Osteoblast (primary cell): ENCODE measurements at regions not wholly inside any gene's neighbourhood (a gene's known extent, or its start where the extent isn't known, plus 50 kb on each side); places are given as distances from the start of the nearest gene placed in this dataset.

Source experiments
- DNase-seq: peaks from one replicate; pipeline ENCODE4 v3.0.0; 2011; ENCODE audit warnings: low spot score, mixed read lengths; ENCODE audit not compliant: insufficient read length; ENCODE audit errors: missing footprints
- H2AFZ ChIP-seq: 2 replicates; pipeline ENCODE4 v1.6.0; 2011; ENCODE audit warnings: mild to moderate bottlenecking, low read length
- H3K27ac ChIP-seq: 2 replicates; pipeline ENCODE4 v1.5.1; 2011; ENCODE audit warnings: mild to moderate bottlenecking, low read depth, low read length, moderate library complexity
- H3K27me3 ChIP-seq: 2 replicates; pipeline ENCODE4 v1.6.0; 2012; ENCODE audit warnings: mild to moderate bottlenecking, control low read depth, inconsistent platforms, low read length, moderate library complexity; ENCODE audit not compliant: insufficient read depth
- H3K36me3 ChIP-seq: 2 replicates; pipeline ENCODE4 v1.5.1; 2011; ENCODE audit warnings: mild to moderate bottlenecking, low read length, control low read depth, moderate library complexity; ENCODE audit not compliant: insufficient read depth
- H3K4me1 ChIP-seq: 2 replicates; pipeline ENCODE4 v1.5.1; 2011; ENCODE audit warnings: mild to moderate bottlenecking, low read length, control low read depth, moderate library complexity; ENCODE audit not compliant: insufficient read depth
- H3K4me2 ChIP-seq: 2 replicates; pipeline ENCODE4 v1.6.0; 2011; ENCODE audit warnings: mild to moderate bottlenecking, low read length; ENCODE audit not compliant: insufficient read depth
- H3K4me3 ChIP-seq: fragments of 200-600 bp; sonication (generic); 3 replicates; pipeline ENCODE4 v1.5.1; 2012; ENCODE audit warnings: mild to moderate bottlenecking, low read length, inconsistent platforms; ENCODE audit not compliant: insufficient read depth
- H3K79me2 ChIP-seq: 2 replicates; pipeline ENCODE4 v1.6.0; 2012; ENCODE audit warnings: mild to moderate bottlenecking, low read length, control low read depth, inconsistent platforms; ENCODE audit not compliant: insufficient read depth
- H3K9me3 ChIP-seq: 2 replicates; pipeline ENCODE4 v1.5.1; 2011; ENCODE audit warnings: low read depth, low read length, control low read depth
- H4K20me1 ChIP-seq: 2 replicates; pipeline ENCODE4 v1.6.0; 2012; ENCODE audit warnings: mild to moderate bottlenecking, low read length, control low read depth; ENCODE audit not compliant: insufficient read depth
- CTCF ChIP-seq: IDR thresholded peaks from 2 replicates; pipeline ENCODE4 v1.5.1; 2011; ENCODE audit warnings: mild to moderate bottlenecking, low read depth, low read length, moderate library complexity; ENCODE audit errors: extremely low read depth

GRCh38 chr12:20184514-20184913, 183.8 kb upstream of the PDE3A start:
- no peak overlapping the region for H3K4me2 ChIP-seq
- peak overlapping the region; percentile 10 for H2AFZ ChIP-seq
- DNase-seq: no peak
- no peak for TF ChIP-seq CTCF
- no peak overlapping the region for H3K4me3 ChIP-seq
- no peaks in the 10 kb centered on the region for H3K36me3 ChIP-seq
- H3K79me2 ChIP-seq: no peaks in the 10 kb centered on the region
- H4K20me1 ChIP-seq: no peaks in the 10 kb centered on the region
- no peaks in the 10 kb centered on the region for H3K9me3 ChIP-seq
- H3K27ac ChIP-seq: no peak overlapping the region
- no peaks in the 10 kb centered on the region for H3K27me3 ChIP-seq
- H3K4me1 ChIP-seq: no peaks in the 10 kb centered on the region

- H3K79me2 ChIP-seq: no peaks in the 10 kb centered on the region
- H2AFZ ChIP-seq: no peak overlapping the region
- no peak overlapping the region for H3K4me3 ChIP-seq
- H3K27me3 ChIP-seq: no peaks in the 10 kb centered on the region
- H3K27ac ChIP-seq: no peak overlapping the region
- no peaks in the 10 kb centered on the region for H3K9me3 ChIP-seq
- no peaks in the 10 kb centered on the region for H4K20me1 ChIP-seq
- TF ChIP-seq CTCF: no peak
- no peak overlapping the region for H3K4me2 ChIP-seq
- no peaks in the 10 kb centered on the region for H3K36me3 ChIP-seq
- no peak for DNase-seq
- no peaks in the 10 kb centered on the region for H3K4me1 ChIP-seq
These were observed 180.9 kb upstream of the PDE3A start for GRCh38 chr12:20187456-20187855.

- Histone ChIP-seq H3K36me3 (no peaks in the 10 kb centered on the region), H3K4me3 (no peak overlapping the region), H2AFZ (peak overlapping the region; percentile 2), H3K4me2 (no peak overlapping the region), H3K27ac (no peak overlapping the region), H3K9me3 (no peaks in the 10 kb centered on the region), H3K79me2 (no peaks in the 10 kb centered on the region), H3K4me1 (no peaks in the 10 kb centered on the region), H4K20me1 (no peaks in the 10 kb centered on the region), H3K27me3 (no peaks in the 10 kb centered on the region)
- no peak for TF ChIP-seq CTCF
- DNase-seq: no peak
These were observed 179.2 kb upstream of the PDE3A start for GRCh38 chr12:20188930-20189653.

GRCh38 chr12:20189767-20190166, 178.6 kb upstream of the PDE3A start:
- Histone ChIP-seq H3K27ac (no peak overlapping the region), H3K4me2 (no peak overlapping the region), H3K79me2 (no peaks in the 10 kb centered on the region), H3K36me3 (no peaks in the 10 kb centered on the region), H3K4me3 (no peak overlapping the region), H3K27me3 (no peaks in the 10 kb centered on the region), H4K20me1 (no peaks in the 10 kb centered on the region), H3K4me1 (no peaks in the 10 kb centered on the region), H2AFZ (no peak overlapping the region), H3K9me3 (no peaks in the 10 kb centered on the region)
- no peak for TF ChIP-seq CTCF
- DNase-seq: no peak
